NCI-H1417 (cell line): ENCODE measurements at regions not wholly inside any gene's neighbourhood (a gene's known extent, or its start where the extent isn't known, plus 50 kb on each side); places are given as distances from the start of the nearest gene placed in this dataset.

Source experiments
- DNase-seq, 3 experiments: peaks; one replicate each; lab custom pipeline; 2025; lab: John Stamatoyannopoulos, UW

DNA sequence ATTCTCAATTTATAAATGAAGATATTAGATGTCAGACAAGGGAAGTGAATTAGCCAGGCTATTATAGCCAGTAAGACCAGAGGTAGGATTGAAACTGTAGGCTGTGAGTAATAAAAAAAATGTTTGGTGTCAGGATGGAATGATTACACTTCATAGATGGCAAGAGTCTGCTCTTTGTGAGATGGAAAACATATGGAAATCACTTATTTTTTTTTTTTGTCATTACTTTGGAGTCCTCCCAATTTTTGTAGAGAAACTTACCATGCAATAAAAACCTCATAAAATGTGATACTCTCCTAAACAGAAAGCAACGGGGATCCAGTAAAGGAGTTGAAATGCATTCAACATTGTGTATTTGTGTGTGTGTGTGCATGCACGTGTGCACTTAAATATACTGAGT is 532.7 kb upstream of the CDH8 start:
- DNase-seq: no peak

DNA sequence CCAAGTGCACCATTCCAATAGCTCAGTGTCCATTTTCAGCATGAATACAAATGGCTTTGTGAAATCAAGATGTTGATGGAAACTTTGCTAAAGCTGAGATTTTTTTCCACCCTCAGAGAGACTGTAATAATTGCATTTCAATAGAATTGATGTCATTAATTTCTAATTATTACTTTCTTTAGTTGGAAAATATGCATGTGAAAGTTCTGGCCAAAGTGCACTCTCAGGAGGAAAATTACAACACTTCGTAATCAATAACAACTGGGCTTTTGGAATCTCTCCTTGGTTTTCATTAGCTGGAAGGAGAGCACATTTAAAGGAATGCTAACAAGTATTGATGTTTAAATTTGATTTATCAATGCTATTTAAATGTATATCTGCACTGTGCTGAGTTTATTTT is 529.5 kb upstream of the CDH8 start:
- DNase-seq: no peak

DNA sequence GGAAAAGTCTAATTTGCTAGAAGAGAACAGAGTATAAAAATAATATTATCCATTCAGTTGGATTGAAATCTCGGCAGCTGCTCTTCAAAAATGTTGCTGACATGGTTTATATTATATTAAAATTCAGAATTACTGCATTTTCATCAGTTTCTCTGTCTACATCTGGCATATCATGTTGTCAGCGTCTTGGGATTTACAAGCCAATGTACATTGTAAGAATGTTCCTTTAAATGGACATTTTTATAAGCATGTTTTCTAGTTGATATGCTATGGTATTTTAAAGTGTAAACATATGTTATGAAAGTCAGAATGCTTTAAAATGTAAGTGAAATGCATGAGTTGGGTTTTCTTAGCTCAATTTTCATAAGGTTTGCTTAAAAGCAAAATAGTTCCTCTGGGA is 528.1 kb upstream of the CDH8 start:
- no peak for DNase-seq

DNA sequence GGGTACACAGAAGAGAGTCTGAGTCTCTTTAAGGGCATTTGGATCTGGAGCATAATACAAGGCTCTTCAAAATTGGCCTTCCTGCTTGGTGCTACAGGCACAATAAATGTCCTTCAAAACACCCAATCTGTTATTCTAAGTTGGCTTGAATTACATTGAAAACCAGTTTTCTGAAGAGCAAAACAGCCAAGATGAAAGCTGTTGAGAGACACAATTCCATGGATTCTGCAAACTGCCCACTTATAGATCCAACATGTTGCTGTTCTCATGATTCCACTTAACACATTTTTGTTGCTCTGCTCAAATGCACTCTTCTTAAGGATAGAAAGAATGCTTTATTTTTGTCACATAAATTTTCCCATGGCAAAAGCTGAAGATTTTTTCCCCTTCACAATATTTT is 525.9 kb upstream of the CDH8 start:
- no peak for DNase-seq

DNA sequence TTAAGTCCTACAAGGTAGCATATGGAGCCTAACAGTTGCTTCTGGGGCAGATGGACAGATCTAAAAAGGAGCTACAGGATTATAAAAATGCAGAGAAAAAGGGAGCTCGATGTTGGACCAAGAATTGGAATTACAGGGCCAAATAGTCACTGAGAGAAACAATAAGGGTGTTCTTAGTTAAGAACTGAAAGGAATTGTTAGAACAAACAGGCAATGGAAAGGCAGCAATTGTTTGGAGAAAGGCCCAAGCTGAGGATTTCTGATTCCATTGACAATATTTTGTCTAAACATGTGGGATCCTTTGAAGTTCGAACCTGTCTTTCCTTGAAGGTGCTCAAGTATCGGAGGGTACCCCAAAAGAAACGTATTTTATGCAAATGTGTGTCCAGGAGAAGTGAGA is 513.6 kb upstream of the CDH8 start:
- no peak for DNase-seq

DNA sequence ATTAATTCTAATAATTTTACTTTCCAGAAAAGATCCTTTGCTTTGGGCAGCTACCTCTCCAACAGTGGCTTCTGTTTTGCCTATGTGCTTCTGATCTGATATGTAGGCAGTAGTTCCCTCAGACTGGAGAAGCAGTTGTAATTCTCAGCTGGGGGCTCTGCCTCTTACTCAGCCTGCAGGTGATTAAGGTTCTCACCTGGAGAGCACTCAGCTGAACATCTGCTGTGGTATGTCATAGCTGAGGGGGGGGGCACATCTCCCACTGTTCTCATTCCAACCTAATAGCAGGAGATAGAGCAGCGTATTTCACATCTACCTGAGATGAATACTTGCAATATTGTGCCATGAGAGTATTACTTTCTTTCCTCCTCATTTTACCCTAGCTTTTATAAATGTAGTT is 511.9 kb upstream of the CDH8 start:
- DNase-seq: no peak

DNA sequence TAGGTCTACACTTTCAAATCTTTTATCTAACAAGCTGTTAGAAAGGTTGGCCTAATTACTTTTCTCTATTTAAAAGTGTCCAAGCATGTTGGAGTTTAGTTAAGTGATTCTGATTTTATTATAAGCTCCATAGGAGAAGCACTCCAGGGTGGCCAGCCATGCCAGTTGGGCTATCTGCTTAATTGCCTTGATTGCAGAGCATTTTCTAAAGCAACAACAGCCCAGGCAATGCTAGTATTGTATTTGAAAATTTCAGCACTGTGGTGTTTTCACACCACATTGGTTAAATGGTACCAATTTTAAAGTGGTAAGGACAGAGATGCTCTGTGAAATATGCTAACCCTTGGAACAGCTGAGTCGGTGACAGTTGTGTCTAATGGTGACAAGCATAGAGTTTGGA is 510.5 kb upstream of the CDH8 start:
- DNase-seq: no peak

DNA sequence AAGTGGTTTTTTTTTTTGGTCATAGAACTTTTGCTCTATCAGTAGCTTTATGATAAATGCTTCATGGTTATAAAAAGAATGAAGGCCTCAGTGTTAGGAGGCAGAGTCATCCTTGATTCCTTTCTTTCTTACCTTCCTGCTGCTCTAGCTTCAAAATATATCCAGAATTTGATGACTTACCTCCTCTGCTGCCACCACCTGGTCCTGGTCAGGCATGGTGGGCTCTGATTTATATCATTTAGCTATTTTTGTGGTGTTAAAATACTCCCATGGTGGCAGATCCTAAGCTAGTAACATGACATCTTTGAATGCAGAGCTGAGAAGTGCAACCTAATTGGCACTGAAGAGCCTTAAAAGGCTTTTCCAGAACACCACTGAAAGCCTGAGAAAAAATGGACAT is 508.8 kb upstream of the CDH8 start:
- DNase-seq: no peak

DNA sequence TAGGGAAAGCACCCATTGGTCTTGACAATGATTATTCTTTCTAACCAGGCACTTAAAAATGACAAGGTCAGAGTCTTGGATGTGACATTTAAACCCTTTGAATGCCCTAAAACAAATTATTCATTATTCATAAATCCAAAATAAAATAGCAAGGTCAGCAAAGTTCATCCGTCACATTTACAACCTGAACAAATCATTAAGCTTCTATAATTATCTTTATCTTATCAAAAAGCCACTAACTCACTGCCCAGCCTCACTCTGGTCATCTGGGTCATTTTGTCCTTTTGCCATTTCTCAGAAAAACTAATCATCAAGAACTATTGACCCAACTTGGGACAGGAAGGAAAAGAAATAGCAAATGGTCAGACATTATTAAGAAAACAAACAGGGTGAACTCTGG is 507.3 kb upstream of the CDH8 start:
- DNase-seq: no peak

DNA sequence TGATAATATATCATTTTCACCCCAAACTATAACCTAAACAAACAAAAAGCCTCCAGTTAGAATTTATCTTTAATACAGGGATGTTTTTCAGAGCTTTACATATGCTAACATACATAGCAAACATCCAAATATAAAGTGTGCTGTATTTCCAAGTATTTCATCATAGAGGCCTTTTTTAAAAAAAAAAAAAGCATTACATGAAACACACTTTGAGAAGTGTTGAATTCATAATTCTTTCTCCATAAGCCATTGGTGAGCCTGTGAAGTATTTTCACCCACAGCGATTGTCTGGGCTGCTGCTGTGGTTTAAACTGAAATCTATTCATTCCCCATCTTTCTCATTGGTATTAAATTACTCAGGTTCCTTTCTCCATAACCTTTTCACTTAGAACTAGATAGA is 503.4 kb upstream of the CDH8 start:
- DNase-seq: no peak

DNA sequence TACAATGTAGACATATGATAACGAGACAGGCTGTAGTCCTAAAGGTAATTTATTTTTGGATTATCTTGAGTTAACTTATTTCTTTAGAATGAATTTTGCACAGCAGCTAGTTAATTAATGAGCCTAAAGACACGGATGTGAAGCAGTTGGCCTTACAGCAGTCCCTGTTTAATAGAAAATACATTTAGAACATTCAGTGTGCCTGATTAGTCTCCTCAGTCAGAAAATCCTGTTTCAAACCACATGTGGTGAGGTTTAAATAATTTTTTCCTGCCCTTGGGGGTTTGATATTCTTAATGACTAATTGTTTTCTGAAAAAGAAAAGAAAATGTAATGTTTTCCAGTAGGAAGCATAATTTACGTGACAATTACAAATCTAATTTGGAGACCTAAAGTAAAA is 494.2 kb upstream of the CDH8 start:
- no peak for DNase-seq

DNA sequence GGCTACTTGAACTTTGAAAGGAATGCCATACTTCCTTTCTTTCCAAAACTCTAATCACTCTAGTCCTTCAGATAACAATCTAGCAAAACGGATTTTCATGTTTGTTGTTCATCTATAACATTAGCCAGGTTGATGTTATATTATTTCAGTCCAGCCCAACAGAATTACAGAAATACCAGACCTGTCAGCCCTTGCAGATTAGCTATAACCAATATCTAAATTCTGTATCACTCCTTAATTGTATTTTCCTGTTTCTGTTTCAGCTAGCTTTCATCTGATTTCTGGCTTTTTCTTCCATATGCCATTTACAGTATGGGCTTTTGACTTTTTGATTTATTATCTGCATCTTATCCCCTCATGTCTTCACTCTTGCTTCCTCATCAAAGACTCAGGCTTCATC is 479.8 kb upstream of the CDH8 start:
- DNase-seq: no peak

DNA sequence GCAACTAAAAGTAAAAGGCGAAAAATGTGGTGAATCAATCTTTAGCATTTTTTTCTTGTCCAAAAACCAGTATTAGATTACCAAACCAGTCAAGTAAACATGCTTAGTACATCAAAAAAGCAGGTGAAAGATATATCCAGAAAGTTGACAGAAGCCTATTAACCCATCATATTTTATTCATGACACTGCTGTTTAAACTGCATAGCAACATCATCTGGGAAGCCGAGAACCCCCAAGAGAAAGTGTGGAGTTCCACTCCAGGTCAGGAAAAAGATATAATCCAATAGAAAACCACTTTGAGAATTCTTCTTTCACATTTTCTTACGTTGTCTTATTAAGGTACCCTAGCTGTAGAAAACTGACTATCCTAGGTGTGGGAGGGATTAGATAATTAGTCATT is 466.8 kb upstream of the CDH8 start:
- no peak for DNase-seq

DNA sequence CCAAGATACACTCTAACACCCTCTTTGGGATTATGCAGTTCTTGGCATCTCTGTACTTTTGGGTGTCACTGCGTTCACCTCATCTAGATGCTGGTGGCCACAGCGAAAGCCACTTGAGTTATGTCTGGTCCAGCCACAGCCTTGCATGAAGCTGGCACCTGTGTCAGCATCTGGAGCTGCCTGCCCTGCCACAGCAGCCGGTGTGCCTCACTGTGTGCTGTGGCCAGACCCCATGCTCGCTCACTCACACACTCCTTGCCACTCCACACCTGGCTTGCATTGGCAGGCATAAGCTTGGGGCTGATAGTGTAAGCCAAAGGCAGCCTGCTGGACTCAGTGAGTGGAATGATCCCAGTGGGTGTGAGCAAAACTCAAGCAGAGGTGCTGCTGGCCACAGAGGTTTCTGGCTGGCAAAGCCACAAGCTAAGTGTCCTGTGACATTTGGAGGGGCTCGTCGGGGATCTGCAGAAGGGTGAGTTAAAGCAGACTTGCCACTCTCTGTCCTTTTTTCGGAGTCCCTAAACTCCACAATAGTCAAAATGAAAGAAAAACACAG is 442.7 kb upstream of the CDH8 start:
- DNase-seq: no peak

DNA sequence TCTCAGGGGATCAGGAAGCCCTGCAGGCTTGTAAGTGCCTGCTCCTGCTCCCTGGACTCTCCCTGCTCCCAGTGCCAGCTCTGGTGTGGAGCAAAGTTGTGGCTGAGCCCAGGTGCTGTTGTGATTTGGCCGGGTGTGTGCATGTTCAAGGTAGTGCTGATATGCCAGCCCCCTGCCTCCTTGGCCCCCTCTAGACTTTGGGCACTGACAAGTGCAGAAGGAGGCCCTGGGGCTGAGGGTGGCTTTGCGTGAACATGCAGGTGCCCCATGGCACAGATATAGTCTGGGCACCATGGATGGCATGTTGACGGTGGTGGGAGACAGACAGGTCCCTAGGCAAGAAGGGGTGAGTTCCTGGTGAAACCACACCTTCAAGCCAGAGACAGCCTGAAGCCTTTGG is 441.6 kb upstream of the CDH8 start:
- no peak for DNase-seq

DNA sequence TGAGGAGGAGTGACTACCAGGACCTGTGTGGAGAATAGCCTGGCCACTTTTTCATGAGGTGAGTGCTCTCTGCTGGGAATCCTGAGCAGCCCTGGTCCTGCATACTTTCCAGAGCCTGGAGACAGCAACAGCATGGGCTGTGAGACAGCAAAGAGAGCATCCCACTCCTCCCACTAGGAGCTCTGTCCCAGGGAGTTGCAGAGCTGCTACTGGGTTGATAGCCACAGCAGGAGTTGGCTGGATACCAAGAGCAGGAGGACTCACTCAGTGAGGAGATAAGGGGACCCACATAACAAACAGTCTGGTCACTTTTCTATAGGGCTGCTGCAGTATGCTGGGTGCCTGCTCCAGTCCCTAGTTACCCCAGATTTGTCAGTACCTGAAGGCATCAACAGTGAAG is 439.3 kb upstream of the CDH8 start:
- DNase-seq: no peak

DNA sequence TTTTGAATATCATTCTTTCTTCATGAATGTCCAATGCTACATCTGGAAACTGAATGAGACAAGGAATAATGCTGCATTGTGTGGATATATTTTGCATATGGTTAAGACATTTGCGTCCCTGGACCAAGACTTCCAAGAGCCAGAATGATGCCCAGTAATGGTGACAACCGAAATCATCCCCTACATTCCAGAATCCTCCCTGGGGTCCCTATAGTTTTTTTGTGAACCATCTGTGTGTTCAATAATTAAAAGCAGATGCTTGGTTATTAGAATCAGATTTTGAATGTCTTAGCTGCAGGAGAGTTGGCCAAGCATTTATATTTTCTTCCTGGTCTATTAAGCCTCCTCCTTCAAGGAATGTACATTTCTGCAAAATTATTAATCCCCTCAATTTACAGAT is 426.7 kb upstream of the CDH8 start:
- DNase-seq: no peak

DNA sequence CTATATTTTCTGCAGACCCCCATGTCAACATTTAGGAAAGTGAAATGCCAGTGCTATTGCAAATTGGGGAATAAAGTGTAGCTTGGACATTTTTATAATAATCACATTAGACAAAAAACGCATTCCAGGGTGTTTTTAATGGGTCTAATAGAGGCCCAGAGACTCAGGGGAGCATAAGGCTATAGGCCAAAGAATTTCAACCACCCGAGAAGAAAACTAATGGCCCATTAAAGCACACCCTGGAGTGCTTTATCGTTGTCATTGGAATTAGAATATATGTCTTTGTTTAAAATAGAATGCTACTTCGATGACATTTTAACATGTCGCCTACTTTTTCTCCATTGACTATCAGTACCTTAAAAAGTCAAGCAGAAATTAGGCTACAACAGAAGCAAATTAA is 414.1 kb upstream of the CDH8 start:
- no peak for DNase-seq

DNA sequence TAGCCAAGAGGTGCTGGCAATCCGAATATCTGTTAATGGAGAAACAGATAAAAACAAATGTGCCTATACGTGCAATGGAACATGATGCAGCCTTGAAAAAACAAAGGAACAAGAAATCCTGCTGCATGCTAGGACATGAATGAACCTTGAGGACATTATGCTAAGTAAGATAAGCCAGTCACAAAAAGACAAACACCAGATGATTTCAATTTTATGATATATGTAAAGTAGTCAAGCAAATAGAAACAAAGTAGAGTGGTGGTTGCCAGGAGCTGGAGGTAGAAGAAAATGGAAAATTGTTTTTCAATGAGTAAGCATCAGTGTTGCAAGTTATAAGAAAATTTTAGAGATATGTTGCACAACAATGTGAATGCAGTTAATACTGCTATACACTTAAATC is 409.7 kb upstream of the CDH8 start:
- DNase-seq: no peak

DNA sequence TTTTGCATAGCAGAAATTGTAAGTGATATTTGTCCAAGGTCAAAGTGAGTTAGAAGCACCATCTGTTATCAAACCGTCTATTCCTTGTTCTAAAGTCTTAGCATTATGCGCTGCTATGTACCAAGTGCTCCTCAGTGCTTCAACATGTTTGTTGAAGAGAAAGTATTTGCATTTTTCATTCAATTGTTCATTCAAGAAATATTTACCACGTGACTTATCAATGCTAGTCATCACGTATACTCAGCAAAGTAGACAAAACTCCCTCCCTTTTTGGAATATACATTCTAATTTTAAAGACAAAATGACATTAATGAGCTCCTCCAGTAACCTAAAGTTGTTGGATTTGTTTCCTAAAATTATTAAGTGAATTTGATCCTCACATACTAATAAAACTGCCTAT is 388.0 kb upstream of the CDH8 start:
- no peak for DNase-seq

DNA sequence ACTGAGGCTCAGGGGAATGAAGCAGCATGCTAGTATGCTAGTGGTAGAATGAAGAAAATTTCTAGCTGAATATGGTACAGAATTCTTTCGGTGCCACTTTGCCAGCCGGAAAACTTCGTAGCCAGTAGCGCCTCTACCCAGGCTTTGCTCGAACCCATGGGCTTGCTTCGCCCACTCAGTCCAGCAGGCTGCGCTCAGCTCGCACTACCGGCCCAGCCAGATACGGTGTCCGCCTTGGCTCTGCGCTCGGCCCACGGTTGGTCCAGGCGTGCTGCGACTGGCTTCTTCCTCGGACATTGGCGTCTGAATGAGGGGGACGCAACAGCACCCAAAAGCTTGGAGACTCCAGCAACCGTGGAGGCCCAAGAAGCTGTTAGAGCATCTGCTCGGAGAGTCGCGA is 372.5 kb upstream of the CDH8 start:
- DNase-seq: no peak

DNA sequence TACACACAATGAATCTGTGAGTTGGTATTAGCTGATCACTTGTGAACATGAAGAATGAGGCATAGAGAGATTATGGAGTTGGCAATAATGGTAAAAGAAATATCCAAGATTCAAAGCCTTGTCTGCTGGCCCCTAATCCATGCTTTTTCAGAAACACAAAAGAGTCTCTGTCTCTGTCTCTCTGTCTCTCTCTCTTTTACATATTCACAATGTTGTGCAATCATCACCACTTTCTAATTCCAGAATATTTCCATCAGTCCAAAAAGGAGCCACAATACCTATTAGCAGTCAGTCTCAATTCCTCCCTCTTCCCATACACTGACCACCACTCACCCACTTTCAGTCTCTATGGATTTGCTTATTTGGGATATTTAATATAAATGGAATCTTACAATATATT is 370.1 kb upstream of the CDH8 start:
- no peak for DNase-seq

DNA sequence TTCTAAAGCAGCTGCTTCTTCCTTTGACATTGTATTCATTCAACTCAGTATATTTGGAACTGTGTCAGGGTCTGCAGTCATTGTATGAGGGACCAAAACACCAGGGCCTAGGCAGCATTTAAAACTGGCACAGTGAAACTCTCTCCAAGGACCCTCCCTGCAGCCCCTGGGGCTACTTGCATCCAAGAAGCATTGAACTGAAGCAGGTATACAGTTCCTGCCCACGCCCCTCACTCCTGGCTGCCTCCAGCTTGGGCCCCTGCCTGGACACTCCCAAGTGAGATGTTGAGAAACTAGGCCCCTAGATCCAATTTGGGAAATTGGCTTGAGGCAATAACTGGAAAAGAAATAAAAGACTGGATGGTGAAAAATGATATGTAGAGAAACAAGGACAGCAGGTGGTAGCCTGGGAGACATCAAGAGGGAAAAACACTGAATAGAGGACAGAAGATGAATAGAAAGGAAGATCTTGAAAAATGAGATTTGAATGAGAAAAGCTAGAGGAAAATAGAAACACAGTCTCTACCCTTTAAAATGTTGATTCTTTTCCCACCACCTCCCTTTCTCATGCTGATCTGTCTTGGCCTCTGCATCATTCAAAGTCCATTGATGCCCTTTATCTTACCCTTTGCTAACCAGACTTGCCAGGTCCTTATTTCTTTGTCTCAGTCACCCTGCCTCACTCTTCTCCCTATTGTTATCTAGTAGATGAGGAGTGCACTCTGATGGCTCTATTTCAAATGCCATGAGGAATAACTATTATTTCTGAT is 368.8 kb upstream of the CDH8 start:
- DNase-seq: no peak

DNA sequence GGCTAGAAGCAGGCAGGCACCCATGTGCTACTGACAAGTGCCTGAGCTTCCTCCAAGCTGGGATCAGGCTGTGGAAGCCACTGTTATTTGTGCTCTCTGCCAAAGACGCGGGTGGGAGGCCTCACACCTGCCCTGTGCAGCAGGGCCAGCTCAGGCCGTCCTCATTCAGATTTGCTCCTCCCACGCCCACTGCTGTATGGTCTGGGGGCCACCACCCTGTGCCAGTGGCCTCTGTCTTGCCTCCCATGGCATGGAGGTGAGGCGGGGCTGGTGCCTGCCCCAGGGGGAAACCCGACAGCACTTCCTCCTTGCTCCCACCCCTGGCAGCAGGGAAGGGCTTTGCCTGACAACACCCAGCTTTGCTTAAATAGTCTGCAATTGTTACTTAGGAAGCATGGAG is 356.5 kb upstream of the CDH8 start:
- DNase-seq: no peak
